Activated naive CD4-positive, alpha-beta T cell treated with anti-CD3 and anti-CD28 coated beads, Interleukin-2, amount 50 U/mL, for 24 hours (primary cell): ENCODE measurements at regions not wholly inside any gene's neighbourhood (a gene's known extent, or its start where the extent isn't known, plus 50 kb on each side); places are given as distances from the start of the nearest gene placed in this dataset.

ENCODE experiments used
- H3K27ac Mint-ChIP-seq: one replicate; pipeline ENCODE4 v1.8.0; 2021; ENCODE audit warnings: mild to moderate bottlenecking, mixed read lengths
- H3K27me3 Mint-ChIP-seq: one replicate; pipeline ENCODE4 v1.8.0; 2021; ENCODE audit warnings: mixed read lengths
- H3K36me3 Mint-ChIP-seq: one replicate; pipeline ENCODE4 v1.8.0; 2021; ENCODE audit warnings: mixed read lengths
- H3K4me1 Mint-ChIP-seq: one replicate; pipeline ENCODE4 v1.8.0; 2021; ENCODE audit warnings: mixed read lengths
- H3K4me3 Mint-ChIP-seq: one replicate; pipeline ENCODE4 v1.8.0; 2021; ENCODE audit warnings: mild to moderate bottlenecking, mixed read lengths
- H3K9me3 Mint-ChIP-seq: one replicate; pipeline ENCODE4 v1.8.0; 2021; ENCODE audit warnings: mixed read lengths

- no peaks in the 10 kb centered on the region for H3K9me3 Mint-ChIP-seq
- H3K27me3 Mint-ChIP-seq = peaks cover 1% of the 10 kb centered on the region
- H3K4me1 Mint-ChIP-seq = no peaks in the 10 kb centered on the region
- no peak overlapping the region for H3K27ac Mint-ChIP-seq
- H3K36me3 Mint-ChIP-seq = no peaks in the 10 kb centered on the region
- H3K4me3 Mint-ChIP-seq = no peak overlapping the region
Observed at GRCh38 chr16:79972053-79972704, 371.6 kb upstream of the MAF start.

- Mint-ChIP-seq H3K27ac (no peak overlapping the region), H3K27me3 (peaks cover 1% of the 10 kb centered on the region), H3K4me1 (no peaks in the 10 kb centered on the region), H3K36me3 (no peaks in the 10 kb centered on the region), H3K4me3 (no peak overlapping the region), H3K9me3 (no peaks in the 10 kb centered on the region)
Observed at GRCh38 chr16:79971237-79971572, 370.7 kb upstream of the MAF start.

GRCh38 chr16:79970551-79971236, 370.2 kb upstream of the MAF start:
- H3K4me1 Mint-ChIP-seq = no peaks in the 10 kb centered on the region
- peaks cover 1% of the 10 kb centered on the region for H3K27me3 Mint-ChIP-seq
- no peaks in the 10 kb centered on the region for H3K9me3 Mint-ChIP-seq

GRCh38 chr16:79970087-79970486, 369.6 kb upstream of the MAF start:
- Mint-ChIP-seq H3K4me3 (no peak overlapping the region), H3K4me1 (no peaks in the 10 kb centered on the region), H3K27me3 (peaks cover 1% of the 10 kb centered on the region), H3K36me3 (no peaks in the 10 kb centered on the region), H3K9me3 (no peaks in the 10 kb centered on the region), H3K27ac (no peak overlapping the region)

More at GRCh38 chr16:79970551-79971236, 370.2 kb upstream of the MAF start:
- H3K4me3 Mint-ChIP-seq = no peak overlapping the region
- no peaks in the 10 kb centered on the region for H3K36me3 Mint-ChIP-seq
- H3K27ac Mint-ChIP-seq = no peak overlapping the region

GRCh38 chr16:79969458-79969857, 368.9 kb upstream of the MAF start:
- Mint-ChIP-seq H3K27ac (no peak overlapping the region), H3K4me1 (no peaks in the 10 kb centered on the region), H3K4me3 (no peak overlapping the region), H3K9me3 (no peaks in the 10 kb centered on the region), H3K27me3 (peaks cover 1% of the 10 kb centered on the region), H3K36me3 (no peaks in the 10 kb centered on the region)

- Mint-ChIP-seq H3K36me3 (no peaks in the 10 kb centered on the region), H3K27me3 (peaks cover under 1% of the 10 kb centered on the region), H3K4me3 (no peak overlapping the region), H3K9me3 (no peaks in the 10 kb centered on the region), H3K27ac (no peak overlapping the region), H3K4me1 (no peaks in the 10 kb centered on the region)
Observed at GRCh38 chr16:79966226-79966625, 365.7 kb upstream of the MAF start.

GRCh38 chr16:79965718-79966117, 365.2 kb upstream of the MAF start:
- no peaks in the 10 kb centered on the region for H3K4me1 Mint-ChIP-seq
- peaks cover 4% of the 10 kb centered on the region for H3K27me3 Mint-ChIP-seq
- H3K9me3 Mint-ChIP-seq = peaks cover 5% of the 10 kb centered on the region
- no peak overlapping the region for H3K4me3 Mint-ChIP-seq
- H3K36me3 Mint-ChIP-seq = no peaks in the 10 kb centered on the region
- H3K27ac Mint-ChIP-seq = no peak overlapping the region

GRCh38 chr16:79964104-79964503, 363.6 kb upstream of the MAF start:
- Mint-ChIP-seq H3K36me3 (no peaks in the 10 kb centered on the region), H3K27me3 (peaks cover 7% of the 10 kb centered on the region), H3K4me1 (no peaks in the 10 kb centered on the region), H3K9me3 (peaks cover 9% of the 10 kb centered on the region), H3K27ac (no peak overlapping the region), H3K4me3 (no peak overlapping the region)

- Mint-ChIP-seq H3K4me1 (no peaks in the 10 kb centered on the region), H3K36me3 (no peaks in the 10 kb centered on the region), H3K9me3 (peaks cover 9% of the 10 kb centered on the region), H3K4me3 (no peak overlapping the region), H3K27ac (no peak overlapping the region), H3K27me3 (peaks cover 7% of the 10 kb centered on the region)
Observed at GRCh38 chr16:79962962-79963361, 362.4 kb upstream of the MAF start.

- H3K27me3 Mint-ChIP-seq = peaks cover 11% of the 10 kb centered on the region
- peaks cover 13% of the 10 kb centered on the region for H3K9me3 Mint-ChIP-seq
- no peaks in the 10 kb centered on the region for H3K4me1 Mint-ChIP-seq
- H3K36me3 Mint-ChIP-seq = no peaks in the 10 kb centered on the region
- no peak overlapping the region for H3K4me3 Mint-ChIP-seq
- no peak overlapping the region for H3K27ac Mint-ChIP-seq
Observed at GRCh38 chr16:79959226-79959625, 358.7 kb upstream of the MAF start.

- H3K27ac Mint-ChIP-seq = no peak overlapping the region
- H3K4me3 Mint-ChIP-seq = no peak overlapping the region
- peaks cover 4% of the 10 kb centered on the region for H3K9me3 Mint-ChIP-seq
- H3K36me3 Mint-ChIP-seq = no peaks in the 10 kb centered on the region
- H3K4me1 Mint-ChIP-seq = no peaks in the 10 kb centered on the region
- peaks cover 5% of the 10 kb centered on the region for H3K27me3 Mint-ChIP-seq
Observed at GRCh38 chr16:79954921-79955705, 354.6 kb upstream of the MAF start.

GRCh38 chr16:79950932-79951719, 350.6 kb upstream of the MAF start:
- no peaks in the 10 kb centered on the region for H3K4me1 Mint-ChIP-seq
- peaks cover 9% of the 10 kb centered on the region for H3K27me3 Mint-ChIP-seq
- no peak overlapping the region for H3K27ac Mint-ChIP-seq
- no peak overlapping the region for H3K4me3 Mint-ChIP-seq
- no peaks in the 10 kb centered on the region for H3K36me3 Mint-ChIP-seq
- H3K9me3 Mint-ChIP-seq = peaks cover 4% of the 10 kb centered on the region

GRCh38 chr16:79949417-79949816, 348.9 kb upstream of the MAF start:
- H3K27me3 Mint-ChIP-seq = peaks cover 7% of the 10 kb centered on the region
- no peak overlapping the region for H3K4me3 Mint-ChIP-seq
- no peaks in the 10 kb centered on the region for H3K4me1 Mint-ChIP-seq
- no peaks in the 10 kb centered on the region for H3K36me3 Mint-ChIP-seq
- H3K9me3 Mint-ChIP-seq = no peaks in the 10 kb centered on the region
- no peak overlapping the region for H3K27ac Mint-ChIP-seq

- Mint-ChIP-seq H3K36me3 (no peaks in the 10 kb centered on the region), H3K4me3 (no peak overlapping the region), H3K4me1 (no peaks in the 10 kb centered on the region), H3K27me3 (peaks cover 6% of the 10 kb centered on the region), H3K9me3 (no peaks in the 10 kb centered on the region), H3K27ac (no peak overlapping the region)
Observed at GRCh38 chr16:79947771-79948170, 347.2 kb upstream of the MAF start.

GRCh38 chr16:79946252-79946651, 345.7 kb upstream of the MAF start:
- H3K9me3 Mint-ChIP-seq = no peaks in the 10 kb centered on the region
- no peaks in the 10 kb centered on the region for H3K36me3 Mint-ChIP-seq
- no peak overlapping the region for H3K4me3 Mint-ChIP-seq
- no peak overlapping the region for H3K27ac Mint-ChIP-seq
- no peaks in the 10 kb centered on the region for H3K4me1 Mint-ChIP-seq
- H3K27me3 Mint-ChIP-seq = peaks cover 4% of the 10 kb centered on the region
